ENCODE measurements at regions not wholly inside any gene's neighbourhood (a gene's known extent, or its start where the extent isn't known, plus 50 kb on each side); places are given as distances from the start of the nearest gene placed in this dataset.

DNA sequence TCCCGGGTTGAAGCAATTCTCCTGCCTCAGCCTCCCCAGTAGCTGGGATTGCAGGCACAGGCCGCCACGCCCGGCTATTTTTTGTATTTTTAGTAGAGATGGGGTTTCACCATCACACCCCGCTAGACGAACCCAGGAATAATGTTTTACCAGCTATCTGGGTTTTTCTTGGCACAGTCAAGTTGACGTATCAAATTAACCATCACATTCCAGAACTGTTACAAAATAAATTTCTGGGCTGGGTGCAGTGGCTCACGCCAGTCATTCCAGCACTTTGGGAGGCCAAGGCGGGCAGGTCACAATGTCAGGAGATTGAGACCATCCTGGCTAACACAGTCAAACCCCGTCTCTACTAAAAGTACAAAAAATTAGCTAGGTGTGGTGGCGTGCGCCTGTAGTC is 501.2 kb downstream of the SHISA9 start:
- TF ChIP-seq, protein P1, sequence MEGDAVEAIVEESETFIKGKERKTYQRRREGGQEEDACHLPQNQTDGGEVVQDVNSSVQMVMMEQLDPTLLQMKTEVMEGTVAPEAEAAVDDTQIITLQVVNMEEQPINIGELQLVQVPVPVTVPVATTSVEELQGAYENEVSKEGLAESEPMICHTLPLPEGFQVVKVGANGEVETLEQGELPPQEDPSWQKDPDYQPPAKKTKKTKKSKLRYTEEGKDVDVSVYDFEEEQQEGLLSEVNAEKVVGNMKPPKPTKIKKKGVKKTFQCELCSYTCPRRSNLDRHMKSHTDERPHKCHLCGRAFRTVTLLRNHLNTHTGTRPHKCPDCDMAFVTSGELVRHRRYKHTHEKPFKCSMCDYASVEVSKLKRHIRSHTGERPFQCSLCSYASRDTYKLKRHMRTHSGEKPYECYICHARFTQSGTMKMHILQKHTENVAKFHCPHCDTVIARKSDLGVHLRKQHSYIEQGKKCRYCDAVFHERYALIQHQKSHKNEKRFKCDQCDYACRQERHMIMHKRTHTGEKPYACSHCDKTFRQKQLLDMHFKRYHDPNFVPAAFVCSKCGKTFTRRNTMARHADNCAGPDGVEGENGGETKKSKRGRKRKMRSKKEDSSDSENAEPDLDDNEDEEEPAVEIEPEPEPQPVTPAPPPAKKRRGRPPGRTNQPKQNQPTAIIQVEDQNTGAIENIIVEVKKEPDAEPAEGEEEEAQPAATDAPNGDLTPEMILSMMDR (IDR thresholded peaks at IDR 0.05) = no peak
- no peak for TF ChIP-seq POLR2A (IDR thresholded peaks at IDR 0.05)
